Ammon's horn (tissue), 1 donor: ENCODE measurements at regions not wholly inside any gene's neighbourhood (a gene's known extent, or its start where the extent isn't known, plus 50 kb on each side); places are given as distances from the start of the nearest gene placed in this dataset.
"Not testable (repeated sequence)": the region's sequence is repeated elsewhere in the genome, so short reads cannot be mapped to it uniquely, and the experiment has no call there.

Experiments
- DNase-seq: peaks from one replicate; pipeline ENCODE4 v3.0.0-alpha.2; 2016; ENCODE audit warnings: low spot score

DNA sequence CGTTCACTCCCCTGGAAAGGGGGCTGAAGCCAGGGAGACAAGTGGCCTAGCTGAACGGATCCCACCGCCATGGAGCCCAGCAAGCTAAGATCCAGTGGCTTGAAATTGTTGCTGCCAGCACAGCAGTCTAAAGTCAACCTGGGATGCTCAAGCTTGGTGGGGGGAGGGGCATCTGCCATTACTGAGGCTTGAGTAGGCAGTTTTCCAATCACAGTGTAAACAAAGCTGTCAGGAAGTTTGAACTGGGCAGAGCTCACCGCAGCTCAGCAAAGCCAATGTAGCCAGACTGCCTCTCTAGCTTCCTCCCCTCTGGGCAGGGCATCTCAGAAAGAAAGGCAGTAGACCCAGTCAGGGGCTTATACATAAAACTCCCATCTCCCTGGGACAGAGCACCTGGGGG, 470.0 kb upstream of the DIAPH2 start:
- not testable (repeated sequence) for DNase-seq

GRCh38 chrX:96224279-96224678, 460.4 kb upstream of the DIAPH2 start:
- no peak for DNase-seq

GRCh38 chrX:96244955-96245354, 439.7 kb upstream of the DIAPH2 start:
- DNase-seq, result no peak

DNA sequence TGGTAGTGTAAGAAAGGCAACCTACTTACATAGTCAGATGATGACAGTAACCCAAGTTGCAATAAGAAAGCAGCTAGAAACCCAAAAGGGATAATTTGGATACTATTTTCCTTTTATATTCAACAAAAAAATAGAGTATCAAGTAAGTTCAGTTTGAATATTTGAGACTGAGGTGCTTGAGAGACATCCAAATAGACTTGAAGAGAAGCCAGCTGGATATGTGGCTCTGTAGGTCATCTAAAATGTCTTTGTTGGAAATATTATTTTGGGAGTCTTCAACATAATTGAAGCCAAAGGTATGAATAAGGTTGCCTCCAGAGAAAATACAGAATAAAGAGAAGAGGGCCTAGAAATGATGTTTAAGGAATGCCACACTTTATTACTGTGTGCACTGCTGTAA, 438.2 kb upstream of the DIAPH2 start:
- no peak for DNase-seq
